ENCODE measurements at regions not wholly inside any gene's neighbourhood (a gene's known extent, or its start where the extent isn't known, plus 50 kb on each side); places are given as distances from the start of the nearest gene placed in this dataset.

DNA sequence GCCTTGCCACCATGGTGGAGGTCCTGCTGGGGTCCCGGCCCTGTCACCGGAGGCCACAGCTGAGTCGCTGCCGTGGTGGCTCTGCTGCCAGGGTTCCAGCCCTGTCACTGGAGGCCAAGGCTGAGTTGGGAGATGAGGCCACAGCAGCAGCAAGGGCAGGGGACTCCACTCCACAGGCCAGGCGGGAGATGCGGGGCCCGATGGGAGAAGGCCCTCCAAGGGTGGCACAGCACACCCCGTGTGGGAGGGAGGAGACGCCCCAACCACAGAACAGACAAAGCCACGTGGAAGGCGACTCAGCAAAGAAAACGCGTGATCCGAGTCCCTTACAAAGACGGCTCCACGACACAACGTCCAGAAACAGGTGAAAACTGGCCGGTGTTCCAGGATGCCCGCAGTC, 159.3 kb downstream of the BRD1 start:
- TF ChIP-seq POLR2AphosphoS5 (IDR thresholded peaks at IDR 0.05) = no peak
- TF ChIP-seq, protein P1, sequence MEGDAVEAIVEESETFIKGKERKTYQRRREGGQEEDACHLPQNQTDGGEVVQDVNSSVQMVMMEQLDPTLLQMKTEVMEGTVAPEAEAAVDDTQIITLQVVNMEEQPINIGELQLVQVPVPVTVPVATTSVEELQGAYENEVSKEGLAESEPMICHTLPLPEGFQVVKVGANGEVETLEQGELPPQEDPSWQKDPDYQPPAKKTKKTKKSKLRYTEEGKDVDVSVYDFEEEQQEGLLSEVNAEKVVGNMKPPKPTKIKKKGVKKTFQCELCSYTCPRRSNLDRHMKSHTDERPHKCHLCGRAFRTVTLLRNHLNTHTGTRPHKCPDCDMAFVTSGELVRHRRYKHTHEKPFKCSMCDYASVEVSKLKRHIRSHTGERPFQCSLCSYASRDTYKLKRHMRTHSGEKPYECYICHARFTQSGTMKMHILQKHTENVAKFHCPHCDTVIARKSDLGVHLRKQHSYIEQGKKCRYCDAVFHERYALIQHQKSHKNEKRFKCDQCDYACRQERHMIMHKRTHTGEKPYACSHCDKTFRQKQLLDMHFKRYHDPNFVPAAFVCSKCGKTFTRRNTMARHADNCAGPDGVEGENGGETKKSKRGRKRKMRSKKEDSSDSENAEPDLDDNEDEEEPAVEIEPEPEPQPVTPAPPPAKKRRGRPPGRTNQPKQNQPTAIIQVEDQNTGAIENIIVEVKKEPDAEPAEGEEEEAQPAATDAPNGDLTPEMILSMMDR (IDR thresholded peaks at IDR 0.05 in 8 of 11, conservative IDR thresholded peaks at IDR 0.05 in 3 of 11) = no peak
- TF ChIP-seq POLR2A (IDR thresholded peaks at IDR 0.05) = no peak
- Histone ChIP-seq H3K4me1 (peaks cover 13 to 40% (median 24%) of the 10 kb centered on the region in 6 donors), H3K27ac (no peak overlapping the region), H3K36me3 (no peaks in the 10 kb centered on the region), H3K4me3 (no peak overlapping the region), H3K9me3 (peaks cover 0 to 10% (median 0%) of the 10 kb centered on the region in 8 donors), H3K27me3 (replicated peaks in 1 of 7) (peaks cover 0 to 58% (median 31%) of the 10 kb centered on the region in 7 donors)
- intact Hi-C loops (cut with DNase I; ENCODE audit: low total_unique reads) = no loop called here
- WGBS, 5 donors = 56 to 80% (median 65%) methylated on average over 18 to 19 of the region's 19 CpGs
- DNase-seq = no peak

DNA sequence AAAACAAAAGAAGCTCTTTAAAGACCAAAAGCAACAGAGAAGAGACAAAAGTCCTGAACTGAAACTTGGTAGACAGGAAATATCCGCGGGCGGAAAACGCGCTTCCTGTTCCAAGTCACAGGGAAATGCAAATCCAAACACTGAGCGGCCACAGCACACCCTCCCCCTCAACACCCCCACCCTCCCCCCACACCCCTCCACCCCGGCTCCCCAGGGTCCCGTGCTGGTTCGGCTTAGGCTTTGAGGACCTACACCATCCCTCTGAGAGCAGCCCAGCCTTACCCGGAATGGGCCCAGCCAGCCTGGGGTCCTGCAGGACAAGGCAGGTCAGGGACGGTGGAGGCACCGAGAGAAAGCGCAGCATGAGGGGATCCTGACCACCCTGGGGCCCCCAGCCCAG, 160.4 kb downstream of the BRD1 start:
- intact Hi-C loops (cut with DNase I; ENCODE audit: low total_unique reads) = no loop called here
- H3K27ac ChIP-seq = peak overlapping the region in 6 of 8 donors; percentile 52 to 76 (median 68)
- DNase-seq = peak; percentile 77
- no peaks in the 10 kb centered on the region for H3K36me3 ChIP-seq
- peaks cover 0 to 10% (median 0%) of the 10 kb centered on the region in 8 donors for H3K9me3 ChIP-seq
- peaks cover 0 to 53% (median 31%) of the 10 kb centered on the region in 7 donors for H3K27me3 ChIP-seq (replicated peaks in 1 of 7)
- H3K4me1 ChIP-seq = peaks cover 13 to 40% (median 24%) of the 10 kb centered on the region in 6 donors
- H3K4me3 ChIP-seq = peak overlapping the region in 2 of 8 donors; percentile 11 to 48
- WGBS, 5 donors = 7 to 11% (median 9%) methylated on average over 13 of the region's 13 CpGs
- no peak for TF ChIP-seq POLR2AphosphoS5 (IDR thresholded peaks at IDR 0.05)
- TF ChIP-seq, protein P1 (IDR thresholded peaks at IDR 0.05 in 8 of 11, conservative IDR thresholded peaks at IDR 0.05 in 3 of 11) = no peak
- TF ChIP-seq POLR2A (IDR thresholded peaks at IDR 0.05) = no peak

DNA sequence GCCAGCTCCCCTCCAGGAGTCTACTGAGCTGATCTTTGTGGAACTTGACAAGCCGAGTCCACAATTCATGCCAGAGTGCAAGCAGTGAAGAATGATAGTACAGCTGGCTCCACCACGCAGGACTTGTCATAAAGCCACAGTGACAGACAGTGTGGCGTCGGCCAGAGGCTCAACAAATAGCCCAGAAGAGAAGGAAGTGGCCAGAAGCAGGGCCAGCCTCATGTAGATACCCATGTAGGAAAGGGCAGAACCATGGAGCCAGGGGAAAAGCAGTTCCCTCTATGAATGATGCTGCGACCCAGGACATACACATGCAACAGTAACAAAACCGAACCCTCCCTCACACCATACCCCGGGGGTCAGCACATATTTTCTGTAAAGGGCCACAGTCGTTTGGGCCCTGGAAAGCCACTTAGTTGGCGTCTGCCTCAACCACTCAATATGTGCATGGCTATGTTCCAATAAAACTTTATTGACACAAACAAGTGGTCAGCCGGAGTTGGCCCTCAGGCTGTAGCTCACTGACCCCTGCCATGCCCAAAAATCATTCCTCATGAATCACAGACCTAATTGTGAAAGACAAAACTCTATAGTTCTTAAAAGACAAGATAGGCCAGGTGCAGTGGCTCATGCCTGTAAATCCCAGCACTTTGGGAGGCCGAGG, 161.4 kb downstream of the BRD1 start:
- Histone ChIP-seq H3K4me3 (no peak overlapping the region), H3K27ac (peak overlapping the region; percentile 36 to 76 (median 64)), H3K9me3 (peaks cover 0 to 10% (median 0%) of the 10 kb centered on the region in 8 donors), H3K27me3 (replicated peaks in 1 of 7) (peaks cover 0 to 43% (median 21%) of the 10 kb centered on the region in 7 donors), H3K4me1 (peaks cover 13 to 36% (median 22%) of the 10 kb centered on the region in 6 donors), H3K36me3 (no peaks in the 10 kb centered on the region)
- WGBS, 5 donors = 80 to 93% (median 87%) methylated on average over 11 of the region's 11 CpGs
- TF ChIP-seq POLR2AphosphoS5 (IDR thresholded peaks at IDR 0.05) (no peak), POLR2A (IDR thresholded peaks at IDR 0.05) (no peak)
- TF ChIP-seq, protein P1 (IDR thresholded peaks at IDR 0.05 in 8 of 11, conservative IDR thresholded peaks at IDR 0.05 in 3 of 11) = no peak
- no peak for DNase-seq
- intact Hi-C loops (cut with DNase I; ENCODE audit: low total_unique reads) = no loop called here

DNA sequence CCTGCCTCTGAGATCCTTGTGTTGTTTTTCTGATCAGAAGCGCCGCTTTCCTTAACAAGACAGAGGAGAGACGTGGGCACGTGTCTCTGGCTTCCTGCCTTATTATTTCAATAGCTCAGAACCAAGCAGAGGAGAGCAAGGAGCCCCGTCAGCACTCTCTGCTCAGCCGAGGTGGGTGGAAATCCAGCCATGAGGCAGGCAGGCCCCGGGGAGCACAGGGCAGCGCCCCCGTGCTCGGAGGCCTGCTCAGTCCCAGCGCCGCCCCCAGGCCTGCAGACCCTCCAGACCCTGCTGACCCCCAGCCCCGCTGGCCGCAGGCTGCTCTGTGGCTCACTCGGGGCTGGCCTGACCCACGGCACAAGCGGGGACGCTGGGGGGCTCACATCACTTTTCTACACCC, 162.8 kb downstream of the BRD1 start:
- Histone ChIP-seq H3K27me3 (replicated peaks in 1 of 7) (peaks cover 0 to 29% (median 8%) of the 10 kb centered on the region in 7 donors), H3K4me3 (no peak overlapping the region), H3K27ac (no peak overlapping the region), H3K9me3 (peaks cover 0 to 10% (median 0%) of the 10 kb centered on the region in 8 donors), H3K36me3 (no peaks in the 10 kb centered on the region), H3K4me1 (peaks cover 6 to 39% (median 14%) of the 10 kb centered on the region in 6 donors)
- DNase-seq = no peak
- TF ChIP-seq POLR2AphosphoS5 (IDR thresholded peaks at IDR 0.05) (no peak), POLR2A (IDR thresholded peaks at IDR 0.05) (no peak)
- TF ChIP-seq, protein P1 (IDR thresholded peaks at IDR 0.05 in 8 of 11, conservative IDR thresholded peaks at IDR 0.05 in 3 of 11) = no peak
- WGBS, 5 donors = 66 to 84% (median 74%) methylated on average over 13 to 18 of the region's 18 CpGs
- intact Hi-C loops (cut with DNase I; ENCODE audit: low total_unique reads) = no loop called here

Data from spleen (tissue), 11 donors.